ENCODE measurements at regions not wholly inside any gene's neighbourhood (a gene's known extent, or its start where the extent isn't known, plus 50 kb on each side); places are given as distances from the start of the nearest gene placed in this dataset.
A peak's percentile ranks its signal among the peaks of the same experiment; 100 is the strongest.

GRCh38 chr3:159825216-159825854 lies 163.3 kb upstream of the IL12A start:
- no peaks in the 10 kb centered on the region for H4K20me1 ChIP-seq (ENCODE audit: insufficient read depth)
- H3K27ac ChIP-seq (ENCODE audit: low read depth, low read length): no peak overlapping the region
- H3K36me3 ChIP-seq (ENCODE audit: control insufficient read depth in 1 of 2, insufficient read depth in 2 of 2, low read length in 2 of 2): no peaks in the 10 kb centered on the region
- intact Hi-C loops (cut with micrococcal nuclease): loop anchor here (5.0 kb wide), 2 partner anchors 47 to 587 kb away; no protein-coding TSS in a partner anchor
- BruUV-seq (replicated peaks): no TSS peak
- no peaks in the 10 kb centered on the region for H3K79me2 ChIP-seq (ENCODE audit: insufficient read depth, low read length)
- POLR2A ChIA-PET: no interaction called here
- no peaks in the 10 kb centered on the region for H3K9me2 ChIP-seq (ENCODE audit: insufficient read depth)
- RAD21 ChIA-PET (ENCODE audit: low non-redundant PET in 1 of 2, low total read pairs in 2 of 2, uncharacterized antibody in 2 of 2, unreplicated experiment in 2 of 2): no interaction called here
- H2AFZ ChIP-seq (ENCODE audit: low read depth, low read length, poor library complexity, severe bottlenecking): no peak overlapping the region
- no peak for ATAC-seq
- H3K4me3 ChIP-seq (replicated peaks in 1 of 2; ENCODE audit: low read depth in 1 of 2, low read length in 2 of 2): no peak overlapping the region
- H3K9ac ChIP-seq (ENCODE audit: low read length): no peak overlapping the region
- no peak overlapping the region for H3K4me2 ChIP-seq (ENCODE audit: low read length)
- DNase-seq (ENCODE audit: low read depth, low spot score): no peak
- H3K4me1 ChIP-seq (ENCODE audit: control insufficient read depth in 1 of 2, insufficient read depth in 2 of 2, low read length in 2 of 2): peaks cover 28 to 43% of the 10 kb centered on the region in 2 experiments
- H3K9me3 ChIP-seq (ENCODE audit: control insufficient read depth in 1 of 2, insufficient read depth in 1 of 2, low read depth in 1 of 2, low read length in 2 of 2): no peaks in the 10 kb centered on the region
- no peaks in the 10 kb centered on the region for H3K27me3 ChIP-seq (ENCODE audit: insufficient read depth, low read length)
- no peak for TF ChIP-seq FOSL1 (IDR thresholded peaks at IDR 0.05; ENCODE audit: low read depth)
- TF ChIP-seq CBX3 (IDR thresholded peaks at IDR 0.05; ENCODE audit: low read depth): no peak
- no peak for TF ChIP-seq EZH2 (IDR thresholded peaks at IDR 0.05)
- peak; percentile 31; the same call in 1 of the 2 replicates for TF ChIP-seq RAD21 (IDR thresholded peaks at IDR 0.05; ENCODE audit: low read depth)
- no peak for TF ChIP-seq YY1 (IDR thresholded peaks at IDR 0.05; ENCODE audit: extremely low read depth, insufficient replicate concordance, low read depth, low read length)
- no peak for TF ChIP-seq SRF (IDR thresholded peaks at IDR 0.05; ENCODE audit: low read depth)
- TF ChIP-seq SP1 (IDR thresholded peaks at IDR 0.05; ENCODE audit: low read depth): no peak
- TF ChIP-seq CTCF (IDR thresholded peaks at IDR 0.05 in 2 of 3, conservative IDR thresholded peaks at IDR 0.05 in 1 of 3; ENCODE audit: borderline replicate concordance in 1 of 3, insufficient read depth in 1 of 3, low read depth in 2 of 3, low read length in 2 of 3): peak in 1 of 3 experiments; percentile 12; a peak in 2 of 6 replicates
- CTCF ChIA-PET: interaction anchor here (0.7 to 1.6 kb wide), 5 partner anchors 11 to 209 kb away, joined by 3 to 11 read pairs (median 3); no protein-coding TSS in a partner anchor

Data from HCT116 (cell line).